ENCODE measurements at regions not wholly inside any gene's neighbourhood (a gene's known extent, or its start where the extent isn't known, plus 50 kb on each side); places are given as distances from the start of the nearest gene placed in this dataset.

DNA sequence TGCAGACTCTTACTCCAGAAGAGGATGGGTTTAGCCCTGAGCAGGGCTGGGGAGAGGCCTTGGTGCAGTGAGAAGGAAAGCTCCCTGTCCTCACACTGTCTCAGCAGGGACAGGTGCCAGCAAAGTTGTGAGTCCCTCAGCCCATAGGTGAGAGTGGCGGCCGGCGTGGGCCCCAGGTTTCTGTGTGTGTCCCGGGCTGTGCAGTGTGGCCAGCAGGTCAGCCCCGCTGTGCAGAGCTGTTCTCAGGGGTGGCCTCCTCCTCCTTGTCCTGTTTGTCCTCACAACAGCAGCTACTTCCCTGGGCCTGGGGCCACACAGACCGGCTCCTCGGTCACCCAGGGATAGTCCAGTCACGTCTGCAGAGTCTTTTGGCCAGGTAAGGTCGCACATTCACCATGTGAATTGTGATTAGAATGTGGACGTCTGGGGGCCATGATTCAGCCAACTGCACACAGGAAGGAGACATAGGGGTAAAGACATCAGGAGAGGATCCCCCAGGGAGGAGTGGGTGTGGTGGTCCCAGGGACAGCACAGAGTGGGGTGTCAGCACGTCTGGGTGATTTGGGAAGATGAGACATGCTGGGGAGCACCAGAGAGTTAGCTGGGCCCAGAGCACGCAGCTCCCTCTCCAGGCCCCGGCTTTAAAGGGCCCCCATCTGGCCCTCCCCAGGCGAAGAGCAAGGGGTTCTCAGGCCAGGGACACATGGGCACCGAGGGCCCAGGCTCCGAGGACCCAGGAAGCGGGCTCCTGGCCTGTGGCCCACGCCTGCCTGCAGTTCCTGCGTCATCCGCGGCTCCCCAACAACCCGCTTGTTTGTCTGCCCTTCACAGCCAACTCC, 81.6 kb downstream of the MYEOV start:
- H3K27me3 ChIP-seq (replicated peaks in 2 of 5; ENCODE audit: control insufficient read depth in 4 of 5, insufficient read depth in 5 of 5, low read length in 4 of 5) = no peaks in the 10 kb centered on the region
- no peak overlapping the region for H3K4me3 ChIP-seq (ENCODE audit: control insufficient read depth in 1 of 7, extremely low read depth in 1 of 7, insufficient read depth in 4 of 7, low read depth in 2 of 7, low read length in 6 of 7)
- peaks cover 0 to 22% (median 17%) of the 10 kb centered on the region in 4 experiments for H3K4me1 ChIP-seq (ENCODE audit: control extremely low read depth in 1 of 4, control insufficient read depth in 4 of 4, insufficient read depth in 4 of 4, low read length in 3 of 4)
- ChIA-PET POLR2A (interaction anchor here (0.6 to 1.3 kb wide), 2 partner anchors 20 to 78 kb away, joined by 3 read pairs; no protein-coding TSS in a partner anchor), CTCF (interaction anchor here (1.2 to 1.9 kb wide), 6 partner anchors 12 to 94 kb away, joined by 3 to 5 read pairs (median 3); no protein-coding TSS in a partner anchor)
- no peak overlapping the region for H3K27ac ChIP-seq (ENCODE audit: insufficient read depth in 1 of 2, low read depth in 1 of 2, low read length in 2 of 2, poor library complexity in 1 of 2, severe bottlenecking in 2 of 2)
- no peaks in the 10 kb centered on the region for H3K9me3 ChIP-seq (ENCODE audit: control extremely low read depth in 1 of 5, control insufficient read depth in 4 of 5, insufficient read depth in 2 of 5, low read depth in 1 of 5, low read length in 4 of 5)
- 89% methylated on average over 21 of the region's 22 CpGs for WGBS (ENCODE audit: insufficient coverage)
- H3K36me3 ChIP-seq (ENCODE audit: control insufficient read depth in 4 of 4, insufficient read depth in 4 of 4, low read length in 3 of 4) = no peaks in the 10 kb centered on the region
- no peak for DNase-seq

DNA sequence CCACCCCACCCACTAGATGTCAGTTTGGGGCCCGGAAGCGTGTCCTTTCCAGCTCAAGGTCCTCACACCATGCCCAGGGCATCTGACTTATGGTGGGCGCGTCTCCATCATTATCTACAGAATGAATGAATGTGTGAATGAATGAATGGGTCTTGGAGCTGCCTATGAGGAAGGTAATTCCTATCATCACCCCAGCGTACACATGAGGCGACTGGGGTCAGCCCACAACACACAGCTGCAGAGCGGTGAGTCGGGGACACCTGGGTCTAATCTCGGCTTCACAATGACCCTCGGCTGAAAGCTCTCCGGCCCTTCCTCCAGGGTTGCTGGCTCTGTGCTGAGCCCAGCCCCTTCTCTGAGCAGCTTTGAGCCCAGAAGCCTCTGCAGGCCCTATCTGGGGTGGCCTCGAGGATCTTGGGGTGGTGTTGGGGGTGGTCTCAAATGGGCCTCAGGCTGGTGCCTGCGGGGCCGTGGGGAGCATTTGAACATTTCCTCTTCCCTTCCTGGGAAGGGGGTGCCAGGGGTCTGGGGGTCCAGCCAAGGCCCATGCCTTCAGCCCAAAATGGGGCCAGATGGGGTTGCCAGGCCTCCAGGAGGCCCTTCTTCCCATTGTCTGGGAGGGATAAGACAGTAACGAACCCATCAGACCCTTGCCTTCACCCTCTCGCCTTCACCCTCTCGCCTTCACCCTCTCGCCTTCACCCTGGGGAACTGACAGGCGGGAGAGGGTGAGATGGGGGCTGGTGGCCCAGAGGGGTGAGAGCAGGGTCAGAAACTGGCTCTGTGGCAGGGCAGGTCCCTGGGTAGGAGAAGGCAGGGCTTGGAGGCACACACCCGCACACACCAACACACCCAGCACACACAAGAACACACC, 82.4 kb downstream of the MYEOV start:
- POLR2A ChIA-PET = interaction anchor here (1.3 kb wide), 1 partner anchor 79 kb away, joined by 3 read pairs; no protein-coding TSS in a partner anchor
- Histone ChIP-seq H3K27ac (ENCODE audit: insufficient read depth in 1 of 2, low read depth in 1 of 2, low read length in 2 of 2, poor library complexity in 1 of 2, severe bottlenecking in 2 of 2) (no peak overlapping the region), H3K36me3 (ENCODE audit: control insufficient read depth in 4 of 4, insufficient read depth in 4 of 4, low read length in 3 of 4) (no peaks in the 10 kb centered on the region), H3K4me1 (ENCODE audit: control extremely low read depth in 1 of 4, control insufficient read depth in 4 of 4, insufficient read depth in 4 of 4, low read length in 3 of 4) (peaks cover 0 to 22% (median 17%) of the 10 kb centered on the region in 4 experiments), H3K9me3 (ENCODE audit: control extremely low read depth in 1 of 5, control insufficient read depth in 4 of 5, insufficient read depth in 2 of 5, low read depth in 1 of 5, low read length in 4 of 5) (no peaks in the 10 kb centered on the region), H3K27me3 (replicated peaks in 2 of 5; ENCODE audit: control insufficient read depth in 4 of 5, insufficient read depth in 5 of 5, low read length in 4 of 5) (no peaks in the 10 kb centered on the region), H3K4me3 (ENCODE audit: control insufficient read depth in 1 of 7, extremely low read depth in 1 of 7, insufficient read depth in 4 of 7, low read depth in 2 of 7, low read length in 6 of 7) (no peak overlapping the region)
- CTCF ChIA-PET = interaction anchor here (1.2 kb wide), 1 partner anchor 66 kb away, joined by 3 read pairs; no protein-coding TSS in a partner anchor
- no peak for DNase-seq
- WGBS (ENCODE audit: insufficient coverage) = 95% methylated on average over 8 of the region's 20 CpGs

DNA sequence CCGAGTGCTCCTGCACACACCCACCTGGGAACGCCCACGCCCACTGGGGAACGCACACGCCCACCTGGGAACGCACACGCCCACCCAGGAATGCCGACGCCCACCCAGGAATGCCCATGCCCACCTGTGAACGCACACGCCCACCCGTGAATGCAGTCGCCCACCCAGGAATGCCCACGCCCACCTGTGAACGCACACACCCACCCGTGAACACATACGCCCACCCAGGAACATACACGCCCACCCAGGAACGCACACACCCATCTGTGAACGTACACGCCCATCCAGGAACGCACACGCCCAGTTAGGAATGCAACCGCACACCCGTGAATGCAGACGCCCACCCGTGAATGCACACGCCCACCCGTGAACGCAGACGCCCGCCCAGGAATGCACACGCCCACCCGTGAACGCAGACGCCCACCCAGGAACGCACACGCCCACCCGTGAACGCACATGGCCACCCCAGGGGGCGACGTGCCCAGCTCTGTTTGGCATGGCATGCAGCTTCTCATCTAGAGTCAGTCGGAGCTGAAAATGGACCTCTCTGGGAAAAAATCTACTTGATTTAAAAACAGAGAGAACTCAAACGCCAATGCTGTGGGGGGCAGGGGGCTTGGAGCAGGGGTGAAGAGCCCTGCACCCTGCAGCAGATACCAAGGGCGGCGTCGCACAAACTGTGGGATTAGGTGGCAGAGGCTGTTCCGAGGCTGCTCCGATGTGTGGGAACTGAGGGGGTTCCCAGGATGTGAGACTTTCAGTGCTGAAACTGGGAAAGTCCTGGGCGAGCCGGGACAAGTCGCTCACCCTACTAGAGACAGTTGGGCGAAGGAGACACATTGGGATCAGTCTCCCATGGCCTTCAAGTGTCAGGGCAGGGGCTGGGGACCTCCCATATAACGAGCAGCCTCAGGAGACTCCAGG, 83.3 kb downstream of the MYEOV start:
- WGBS (ENCODE audit: insufficient coverage) = 94% methylated on average over 39 of the region's 54 CpGs

DNA sequence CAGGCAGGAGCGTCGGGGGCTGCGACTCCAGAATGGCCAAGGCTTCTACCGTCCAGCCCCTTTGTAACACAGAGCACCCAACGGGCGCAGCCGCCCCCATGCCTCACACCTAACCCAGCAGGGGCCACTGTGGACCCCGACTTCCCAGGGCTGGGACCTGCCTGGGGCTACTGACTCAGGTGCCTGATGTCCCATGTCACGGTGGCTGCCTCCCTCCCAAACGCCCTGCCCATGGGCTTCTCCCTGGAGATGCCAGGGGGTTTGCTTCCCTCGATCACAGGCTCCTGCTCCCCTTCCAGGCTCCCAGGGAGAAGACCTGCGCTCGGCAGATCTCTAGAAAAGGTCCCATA, 84.0 kb downstream of the MYEOV start:
- ChIA-PET CTCF (interaction anchor here (0.8 to 1.1 kb wide), 2 partner anchors 12 to 59 kb away, joined by 3 read pairs; no protein-coding TSS in a partner anchor), POLR2A (no interaction called here)
- Histone ChIP-seq H3K27ac (ENCODE audit: insufficient read depth in 1 of 2, low read depth in 1 of 2, low read length in 2 of 2, poor library complexity in 1 of 2, severe bottlenecking in 2 of 2) (no peak overlapping the region), H3K27me3 (replicated peaks in 2 of 5; ENCODE audit: control insufficient read depth in 4 of 5, insufficient read depth in 5 of 5, low read length in 4 of 5) (no peaks in the 10 kb centered on the region), H3K9me3 (ENCODE audit: control extremely low read depth in 1 of 5, control insufficient read depth in 4 of 5, insufficient read depth in 2 of 5, low read depth in 1 of 5, low read length in 4 of 5) (no peaks in the 10 kb centered on the region), H3K4me1 (ENCODE audit: control extremely low read depth in 1 of 4, control insufficient read depth in 4 of 4, insufficient read depth in 4 of 4, low read length in 3 of 4) (peaks cover 0 to 22% (median 17%) of the 10 kb centered on the region in 4 experiments), H3K36me3 (ENCODE audit: control insufficient read depth in 4 of 4, insufficient read depth in 4 of 4, low read length in 3 of 4) (no peaks in the 10 kb centered on the region), H3K4me3 (ENCODE audit: control insufficient read depth in 1 of 7, extremely low read depth in 1 of 7, insufficient read depth in 4 of 7, low read depth in 2 of 7, low read length in 6 of 7) (no peak overlapping the region)
- no peak for DNase-seq
- 98% methylated on average over 13 of the region's 13 CpGs for WGBS (ENCODE audit: insufficient coverage)

More for the DNA sequence above, 83.3 kb downstream of the MYEOV start:
- Histone ChIP-seq H3K4me3 (ENCODE audit: control insufficient read depth in 1 of 7, extremely low read depth in 1 of 7, insufficient read depth in 4 of 7, low read depth in 2 of 7, low read length in 6 of 7) (no peak overlapping the region), H3K27me3 (replicated peaks in 2 of 5; ENCODE audit: control insufficient read depth in 4 of 5, insufficient read depth in 5 of 5, low read length in 4 of 5) (no peaks in the 10 kb centered on the region), H3K27ac (ENCODE audit: insufficient read depth in 1 of 2, low read depth in 1 of 2, low read length in 2 of 2, poor library complexity in 1 of 2, severe bottlenecking in 2 of 2) (no peak overlapping the region), H3K4me1 (ENCODE audit: control extremely low read depth in 1 of 4, control insufficient read depth in 4 of 4, insufficient read depth in 4 of 4, low read length in 3 of 4) (peaks cover 0 to 22% (median 17%) of the 10 kb centered on the region in 4 experiments), H3K9me3 (ENCODE audit: control extremely low read depth in 1 of 5, control insufficient read depth in 4 of 5, insufficient read depth in 2 of 5, low read depth in 1 of 5, low read length in 4 of 5) (no peaks in the 10 kb centered on the region), H3K36me3 (ENCODE audit: control insufficient read depth in 4 of 4, insufficient read depth in 4 of 4, low read length in 3 of 4) (no peaks in the 10 kb centered on the region)
- ChIA-PET POLR2A (no interaction called here), CTCF (no interaction called here)
- no peak for DNase-seq

DNA sequence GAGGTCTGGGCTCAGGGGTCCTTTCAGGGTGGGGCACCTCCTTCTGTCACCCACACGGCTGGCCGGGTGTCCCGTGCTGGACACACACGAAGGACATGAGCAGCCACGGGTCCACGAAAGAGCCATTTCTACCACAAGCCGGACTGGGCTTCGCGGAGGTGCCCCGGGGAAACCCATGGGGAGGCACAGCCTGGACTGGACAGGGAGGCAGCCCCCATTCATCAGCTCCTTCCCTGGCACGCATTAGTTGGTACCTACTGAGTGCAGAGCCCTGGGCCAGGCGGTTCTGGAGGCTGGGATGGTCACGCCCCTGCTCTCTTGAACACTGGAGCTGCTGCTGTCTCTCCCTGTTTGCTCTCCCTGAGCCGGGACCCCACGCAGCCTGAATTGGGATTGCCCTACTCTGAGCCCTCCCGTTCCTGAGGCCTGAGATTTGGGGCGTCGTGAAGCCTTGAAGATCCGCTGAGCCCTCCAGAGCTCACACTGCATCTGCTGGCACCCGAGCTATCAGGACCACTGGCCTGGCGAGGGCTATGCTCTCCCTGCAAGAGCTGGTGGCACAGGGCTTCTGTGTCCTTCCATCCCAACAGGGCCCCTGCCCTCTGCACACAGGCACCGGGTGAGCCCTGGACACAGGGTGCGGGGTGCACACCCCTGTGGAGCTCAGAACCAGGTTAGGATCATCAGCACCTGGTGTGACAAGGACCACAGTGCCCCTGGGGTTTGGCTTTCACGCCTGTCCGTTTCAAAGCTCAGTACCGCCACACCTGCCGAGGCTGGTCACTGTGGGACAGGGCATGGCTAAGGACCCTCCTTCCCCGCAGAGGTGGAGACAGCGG, 84.6 kb downstream of the MYEOV start:
- Histone ChIP-seq H3K27me3 (replicated peaks in 2 of 5; ENCODE audit: control insufficient read depth in 4 of 5, insufficient read depth in 5 of 5, low read length in 4 of 5) (no peaks in the 10 kb centered on the region), H3K27ac (ENCODE audit: insufficient read depth in 1 of 2, low read depth in 1 of 2, low read length in 2 of 2, poor library complexity in 1 of 2, severe bottlenecking in 2 of 2) (no peak overlapping the region), H3K36me3 (ENCODE audit: control insufficient read depth in 4 of 4, insufficient read depth in 4 of 4, low read length in 3 of 4) (no peaks in the 10 kb centered on the region), H3K4me3 (ENCODE audit: control insufficient read depth in 1 of 7, extremely low read depth in 1 of 7, insufficient read depth in 4 of 7, low read depth in 2 of 7, low read length in 6 of 7) (no peak overlapping the region), H3K9me3 (ENCODE audit: control extremely low read depth in 1 of 5, control insufficient read depth in 4 of 5, insufficient read depth in 2 of 5, low read depth in 1 of 5, low read length in 4 of 5) (no peaks in the 10 kb centered on the region), H3K4me1 (ENCODE audit: control extremely low read depth in 1 of 4, control insufficient read depth in 4 of 4, insufficient read depth in 4 of 4, low read length in 3 of 4) (peaks cover 0 to 22% (median 17%) of the 10 kb centered on the region in 4 experiments)
- DNase-seq = no peak
- ChIA-PET POLR2A (no interaction called here), CTCF (interaction anchor here (0.8 to 1.1 kb wide), 4 partner anchors 13 to 82 kb away, joined by 3 read pairs; no protein-coding TSS in a partner anchor)
- 93% methylated on average over 29 of the region's 29 CpGs for WGBS (ENCODE audit: insufficient coverage)

DNA sequence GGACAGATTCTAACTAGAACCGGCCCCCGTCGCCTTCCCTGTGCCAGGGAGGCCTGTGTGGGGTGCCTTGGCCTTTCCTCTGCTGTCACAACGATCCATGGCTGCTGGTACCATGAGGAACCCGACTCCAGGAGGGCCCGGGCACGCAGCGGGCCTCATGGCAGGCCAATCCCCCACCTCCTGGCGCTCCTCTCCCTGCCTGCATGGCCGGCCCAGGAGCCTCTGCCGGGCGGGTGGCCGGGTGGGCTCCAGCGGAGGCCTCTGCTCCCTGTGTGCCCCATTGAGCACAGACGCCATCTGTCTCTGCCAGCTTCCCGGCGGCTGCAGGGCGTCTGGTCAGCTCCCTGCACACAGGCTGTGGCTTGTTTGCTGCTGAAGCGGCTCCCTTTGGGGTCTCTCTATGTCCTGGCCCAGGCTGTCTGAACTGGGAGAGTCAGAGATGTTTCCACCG, 86.5 kb downstream of the MYEOV start:
- WGBS (ENCODE audit: insufficient coverage) = 93% methylated on average over 20 of the region's 20 CpGs
- no peaks in the 10 kb centered on the region for H3K9me3 ChIP-seq (ENCODE audit: control extremely low read depth in 1 of 5, control insufficient read depth in 4 of 5, insufficient read depth in 2 of 5, low read depth in 1 of 5, low read length in 4 of 5)
- no peak for DNase-seq
- no peak overlapping the region for H3K4me3 ChIP-seq (ENCODE audit: control insufficient read depth in 1 of 7, extremely low read depth in 1 of 7, insufficient read depth in 4 of 7, low read depth in 2 of 7, low read length in 6 of 7)
- H3K4me1 ChIP-seq (ENCODE audit: control extremely low read depth in 1 of 4, control insufficient read depth in 4 of 4, insufficient read depth in 4 of 4, low read length in 3 of 4) = peaks cover 0 to 7% (median 2%) of the 10 kb centered on the region in 4 experiments
- H3K36me3 ChIP-seq (ENCODE audit: control insufficient read depth in 4 of 4, insufficient read depth in 4 of 4, low read length in 3 of 4) = no peaks in the 10 kb centered on the region
- ChIA-PET POLR2A (no interaction called here), CTCF (no interaction called here)
- H3K27ac ChIP-seq (ENCODE audit: insufficient read depth in 1 of 2, low read depth in 1 of 2, low read length in 2 of 2, poor library complexity in 1 of 2, severe bottlenecking in 2 of 2) = no peak overlapping the region
- H3K27me3 ChIP-seq (replicated peaks in 2 of 5; ENCODE audit: control insufficient read depth in 4 of 5, insufficient read depth in 5 of 5, low read length in 4 of 5) = no peaks in the 10 kb centered on the region

Measured in common myeloid progenitor, CD34-positive (primary cell).